Smooth muscle cell (in vitro differentiated cells): ENCODE measurements at regions not wholly inside any gene's neighbourhood (a gene's known extent, or its start where the extent isn't known, plus 50 kb on each side); places are given as distances from the start of the nearest gene placed in this dataset.

Experiments
- DNase-seq: peaks from one replicate; lab custom pipeline; 2025; ENCODE audit not compliant: unreplicated experiment; lab: John Stamatoyannopoulos, UW
- H2AFZ ChIP-seq: fragments of 200-600 bp; sonication (generic); 2 replicates; pipeline ENCODE4 v1.6.0; 2016; ENCODE audit warnings: antibody characterized with exemption, low read depth, mild to moderate bottlenecking
- H3F3A ChIP-seq: fragments of 200-600 bp; sonication (generic); 2 replicates; pipeline ENCODE4 v1.6.0; 2017; ENCODE audit warnings: antibody characterized with exemption, low read depth
- H3K27ac ChIP-seq: fragments of 200-600 bp; sonication (generic); 2 replicates; pipeline ENCODE4 v1.5.1; 2016; ENCODE audit warnings: low read depth, mild to moderate bottlenecking
- H3K27me3 ChIP-seq: fragments of 200-600 bp; sonication (generic); 2 replicates; pipeline ENCODE4 v1.6.1; 2016; ENCODE audit warnings: low read depth, mild to moderate bottlenecking
- H3K36me3 ChIP-seq: fragments of 200-600 bp; sonication (generic); 2 replicates; pipeline ENCODE4 v1.5.1; 2016; ENCODE audit warnings: low read depth
- H3K4me1 ChIP-seq: fragments of 200-600 bp; sonication (generic); 2 replicates; pipeline ENCODE4 v1.5.1; 2016; ENCODE audit warnings: low read depth
- H3K4me2 ChIP-seq: fragments of 200-600 bp; sonication (generic); 2 replicates; pipeline ENCODE4 v1.6.0; 2016; ENCODE audit warnings: mild to moderate bottlenecking
- H3K4me3 ChIP-seq: fragments of 200-600 bp; sonication (generic); 2 replicates; pipeline ENCODE4 v1.5.1; 2016; ENCODE audit warnings: mild to moderate bottlenecking
- H3K79me2 ChIP-seq: fragments of 200-600 bp; sonication (generic); 2 replicates; pipeline ENCODE4 v1.6.0; 2016; ENCODE audit warnings: low read depth, mild to moderate bottlenecking
- H3K9ac ChIP-seq: fragments of 200-600 bp; sonication (generic); 2 replicates; pipeline ENCODE4 v1.6.0; 2016; ENCODE audit warnings: low read depth
- H3K9me3 ChIP-seq: fragments of 200-600 bp; sonication (generic); replicated peaks from 2 replicates; pipeline ENCODE4 v1.5.1; 2016; ENCODE audit warnings: low read depth
- H4K20me1 ChIP-seq: fragments of 200-600 bp; sonication (generic); 2 replicates; pipeline ENCODE4 v1.6.0; 2016; ENCODE audit warnings: low read depth
- WGBS: methylation state at CpG from one replicate; pipeline ENCODE4 v1.1.7; 2016; ENCODE audit warnings: low lambda C conversion rate; 5-methylcytosine and 5-hydroxymethylcytosine counted together
- TF ChIP-seq, protein P1 (sequence below): fragments of 200-600 bp; sonication (generic); IDR thresholded peaks from 2 replicates; pipeline ENCODE4 v1.5.1; 2017; ENCODE audit warnings: borderline replicate concordance, mild to moderate bottlenecking, antibody characterized with exemption; ENCODE audit not compliant: insufficient read depth, poor library complexity, severe bottlenecking

DNA sequence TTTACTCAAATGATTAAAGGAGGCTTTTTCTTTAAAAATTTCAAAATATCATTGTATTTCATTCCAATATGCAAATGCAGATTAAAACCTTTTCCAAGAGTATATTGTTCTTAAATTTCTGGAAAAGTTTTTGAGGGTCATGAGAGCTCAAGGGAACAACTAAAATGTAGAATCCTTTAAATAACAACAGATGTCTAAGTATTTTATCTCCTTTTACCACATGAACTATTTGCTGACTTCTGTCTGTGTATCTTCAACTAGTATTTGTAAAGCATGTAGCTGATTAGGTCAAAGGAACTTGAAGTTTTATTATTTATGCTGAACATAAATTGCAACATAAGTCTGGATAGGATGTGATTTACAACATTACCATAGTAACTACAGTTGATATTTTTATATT lies 402.6 kb downstream of the CNTN6 start:
- H3K79me2 ChIP-seq = no peaks in the 10 kb centered on the region
- H3K9ac ChIP-seq = no peak overlapping the region
- no peaks in the 10 kb centered on the region for H3K27me3 ChIP-seq
- no peak overlapping the region for H2AFZ ChIP-seq
- H3K36me3 ChIP-seq = no peaks in the 10 kb centered on the region
- TF ChIP-seq, protein P1, sequence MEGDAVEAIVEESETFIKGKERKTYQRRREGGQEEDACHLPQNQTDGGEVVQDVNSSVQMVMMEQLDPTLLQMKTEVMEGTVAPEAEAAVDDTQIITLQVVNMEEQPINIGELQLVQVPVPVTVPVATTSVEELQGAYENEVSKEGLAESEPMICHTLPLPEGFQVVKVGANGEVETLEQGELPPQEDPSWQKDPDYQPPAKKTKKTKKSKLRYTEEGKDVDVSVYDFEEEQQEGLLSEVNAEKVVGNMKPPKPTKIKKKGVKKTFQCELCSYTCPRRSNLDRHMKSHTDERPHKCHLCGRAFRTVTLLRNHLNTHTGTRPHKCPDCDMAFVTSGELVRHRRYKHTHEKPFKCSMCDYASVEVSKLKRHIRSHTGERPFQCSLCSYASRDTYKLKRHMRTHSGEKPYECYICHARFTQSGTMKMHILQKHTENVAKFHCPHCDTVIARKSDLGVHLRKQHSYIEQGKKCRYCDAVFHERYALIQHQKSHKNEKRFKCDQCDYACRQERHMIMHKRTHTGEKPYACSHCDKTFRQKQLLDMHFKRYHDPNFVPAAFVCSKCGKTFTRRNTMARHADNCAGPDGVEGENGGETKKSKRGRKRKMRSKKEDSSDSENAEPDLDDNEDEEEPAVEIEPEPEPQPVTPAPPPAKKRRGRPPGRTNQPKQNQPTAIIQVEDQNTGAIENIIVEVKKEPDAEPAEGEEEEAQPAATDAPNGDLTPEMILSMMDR = no peak
- H3K27ac ChIP-seq = no peak overlapping the region
- H3K9me3 ChIP-seq = no peaks in the 10 kb centered on the region
- DNase-seq = no peak
- peak overlapping the region; percentile 25 for H3K4me2 ChIP-seq
- no peak overlapping the region for H3K4me3 ChIP-seq
- no peaks in the 10 kb centered on the region for H4K20me1 ChIP-seq
- no peaks in the 10 kb centered on the region for H3K4me1 ChIP-seq
- no peaks in the 10 kb centered on the region for H3F3A ChIP-seq

DNA sequence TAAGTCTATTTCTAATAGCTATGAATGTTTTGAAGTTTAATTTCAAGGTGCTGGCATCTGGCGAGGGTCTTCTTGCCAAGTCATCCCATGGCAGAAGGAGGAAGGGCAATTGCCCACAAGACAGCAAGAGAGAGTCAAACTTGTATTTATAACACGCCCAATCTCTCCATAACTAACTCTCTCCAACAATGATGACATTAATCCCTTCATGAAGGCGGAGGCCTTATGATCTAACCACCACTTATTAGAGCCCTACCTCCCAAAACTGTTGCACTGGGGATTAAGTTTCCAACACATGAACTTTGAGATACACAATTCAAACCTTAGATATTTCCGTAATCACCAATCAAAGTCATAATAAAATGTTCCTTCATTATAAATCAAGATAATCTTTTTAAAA lies 406.9 kb downstream of the CNTN6 start:
- Histone ChIP-seq H3K4me1 (no peaks in the 10 kb centered on the region), H3K4me2 (no peak overlapping the region), H3K9me3 (no peaks in the 10 kb centered on the region), H3K36me3 (no peaks in the 10 kb centered on the region), H3K27ac (no peak overlapping the region), H4K20me1 (no peaks in the 10 kb centered on the region), H3K27me3 (no peaks in the 10 kb centered on the region), H3F3A (no peaks in the 10 kb centered on the region), H3K9ac (no peak overlapping the region), H3K4me3 (no peak overlapping the region), H3K79me2 (no peaks in the 10 kb centered on the region), H2AFZ (no peak overlapping the region)
- TF ChIP-seq, protein P1 = no peak
- DNase-seq = no peak
- 92% methylated on average over 4 of the region's 4 CpGs for WGBS

- peak overlapping the region; percentile 12 for H3K27ac ChIP-seq
- no peaks in the 10 kb centered on the region for H3K4me1 ChIP-seq
- H3K9ac ChIP-seq = no peak overlapping the region
- no peaks in the 10 kb centered on the region for H4K20me1 ChIP-seq
- H3K9me3 ChIP-seq = no peaks in the 10 kb centered on the region
- H2AFZ ChIP-seq = peak overlapping the region; percentile 72
- no peaks in the 10 kb centered on the region for H3F3A ChIP-seq
- no peaks in the 10 kb centered on the region for H3K36me3 ChIP-seq
- no peaks in the 10 kb centered on the region for H3K79me2 ChIP-seq
- no peak overlapping the region for H3K4me3 ChIP-seq
- TF ChIP-seq, protein P1 = no peak
- 59% methylated on average over 6 of the region's 6 CpGs for WGBS
- peak overlapping the region; percentile 35 for H3K4me2 ChIP-seq
- H3K27me3 ChIP-seq = no peaks in the 10 kb centered on the region
- no peak for DNase-seq
These were observed 408.7 kb downstream of the CNTN6 start for GRCh38 chr3:1501406-1502115.

GRCh38 chr3:1506090-1506489 lies 413.3 kb downstream of the CNTN6 start:
- WGBS = 42% methylated on average over 1 of the region's 1 CpG
- Histone ChIP-seq H3K4me1 (no peaks in the 10 kb centered on the region), H2AFZ (peak overlapping the region; percentile 73), H3K4me3 (no peak overlapping the region), H4K20me1 (no peaks in the 10 kb centered on the region), H3K9me3 (no peaks in the 10 kb centered on the region), H3K9ac (no peak overlapping the region), H3K27ac (no peak overlapping the region), H3K36me3 (no peaks in the 10 kb centered on the region), H3K4me2 (no peak overlapping the region), H3K79me2 (no peaks in the 10 kb centered on the region), H3F3A (no peaks in the 10 kb centered on the region), H3K27me3 (no peaks in the 10 kb centered on the region)
- DNase-seq = no peak
- TF ChIP-seq, protein P1 = no peak
